Transverse colon (tissue), 3 donors: ENCODE measurements at regions not wholly inside any gene's neighbourhood (a gene's known extent, or its start where the extent isn't known, plus 50 kb on each side); places are given as distances from the start of the nearest gene placed in this dataset.

Experiments used
- CTCF ChIP-seq, 5 experiments: fragments of 200-600 bp in 3 of 5; fragments of 450-650 bp in 2 of 5; sonication (generic) in 3 of 5; IDR thresholded peaks; 1 replicate in 2 of 5; 2 replicates in 3 of 5; pipeline ENCODE4 v1.5.1; 2016 to 2017; ENCODE audit warnings: antibody characterized with exemption in 5 of 5, inconsistent platforms in 3 of 5, mild to moderate bottlenecking in 2 of 5, moderate library complexity in 1 of 5
- EP300 ChIP-seq: sonication (generic); formaldehyde crosslinking; IDR thresholded peaks from one replicate; pipeline ENCODE4 v1.6.1; 2017; ENCODE audit warnings: antibody characterized with exemption, low read depth
- POLR2A ChIP-seq: fragments of 450-650 bp; IDR thresholded peaks from one replicate; pipeline ENCODE4 v1.6.1; 2016; ENCODE audit warnings: antibody characterized with exemption, mild to moderate bottlenecking, moderate library complexity

GRCh38 chr6:145051661-145052060 lies 683.7 kb downstream of the EPM2A start:
- TF ChIP-seq CTCF (IDR thresholded peaks at IDR 0.05) (no peak), POLR2A (no peak), EP300 (no peak)
